ENCODE measurements at regions not wholly inside any gene's neighbourhood (a gene's known extent, or its start where the extent isn't known, plus 50 kb on each side); places are given as distances from the start of the nearest gene placed in this dataset.
A peak's percentile ranks its signal among the peaks of the same experiment; 100 is the strongest.

DNA sequence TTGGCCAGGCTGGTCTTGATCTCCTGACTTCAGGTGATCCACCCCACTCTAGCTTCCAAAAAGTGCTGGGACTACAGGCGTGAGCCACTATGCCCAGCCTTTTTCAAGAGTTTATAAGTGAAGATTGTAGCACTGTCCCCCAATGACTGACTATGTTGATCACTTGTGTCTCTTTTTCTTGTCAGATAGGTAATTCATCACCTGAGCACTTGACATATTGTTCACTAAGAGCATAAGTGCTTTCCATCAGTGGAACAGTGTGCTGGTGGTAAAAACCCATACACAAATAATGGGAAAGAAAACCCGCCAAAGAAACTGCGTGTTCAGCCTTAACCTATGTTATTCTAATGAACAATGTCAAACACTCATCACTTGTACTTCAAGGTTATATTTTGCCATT, 414.4 kb upstream of the CDH7 start:
- intact Hi-C loops (cut with DNase I), result no loop called here
- no peak for DNase-seq

- intact Hi-C loops (cut with DNase I), result no loop called here
- DNase-seq, result no peak
Measured at GRCh38 chr18:65329010-65329409, 421.8 kb upstream of the CDH7 start.

GRCh38 chr18:65326805-65327204, 424.0 kb upstream of the CDH7 start:
- DNase-seq, result no peak
- intact Hi-C loops (cut with DNase I), result no loop called here

- DNase-seq, result no peak
- intact Hi-C loops (cut with DNase I), result no loop called here
Measured at GRCh38 chr18:65322895-65323294, 427.9 kb upstream of the CDH7 start.

GRCh38 chr18:65298422-65298821, 452.4 kb upstream of the CDH7 start:
- DNase-seq, result no peak
- intact Hi-C loops (cut with DNase I), result no loop called here

- intact Hi-C loops (cut with DNase I), result no loop called here
- DNase-seq, result no peak
Measured at GRCh38 chr18:65288908-65289307, 461.9 kb upstream of the CDH7 start.

- intact Hi-C loops (cut with DNase I), result no loop called here
- DNase-seq, result no peak
Measured at GRCh38 chr18:65287652-65288051, 463.2 kb upstream of the CDH7 start.

DNA sequence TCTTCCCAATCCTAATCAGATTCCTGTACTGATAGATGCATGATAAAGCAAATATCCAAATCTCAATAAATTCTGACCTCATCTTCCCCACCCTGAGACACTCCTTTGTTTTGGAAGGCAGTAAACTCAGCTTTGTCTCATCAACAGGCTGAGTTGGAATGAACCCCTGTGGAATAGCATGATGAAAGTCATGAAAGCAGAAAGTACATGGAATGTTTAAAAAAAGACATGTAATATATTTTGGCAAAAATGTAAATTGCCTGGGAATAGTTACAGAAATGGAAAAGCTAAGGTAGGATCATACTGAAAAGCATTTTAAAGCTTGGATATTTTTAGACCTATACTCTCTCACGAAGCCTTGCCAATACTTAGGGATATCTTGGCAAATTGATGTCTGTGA, 468.7 kb upstream of the CDH7 start:
- intact Hi-C loops (cut with DNase I), result no loop called here
- no peak for DNase-seq

- DNase-seq, result no peak
- intact Hi-C loops (cut with DNase I), result no loop called here
Measured at GRCh38 chr18:65279668-65280305, 471.0 kb upstream of the CDH7 start.

GRCh38 chr18:65278939-65279667, 471.7 kb upstream of the CDH7 start:
- DNase-seq, result no peak
- intact Hi-C loops (cut with DNase I), result no loop called here

- DNase-seq, result no peak
- intact Hi-C loops (cut with DNase I), result no loop called here
Measured at GRCh38 chr18:65269375-65269774, 481.4 kb upstream of the CDH7 start.

- no peak for DNase-seq
- intact Hi-C loops (cut with DNase I), result no loop called here
Measured at GRCh38 chr18:65265761-65266160, 485.1 kb upstream of the CDH7 start.

GRCh38 chr18:65260030-65260429, 490.8 kb upstream of the CDH7 start:
- intact Hi-C loops (cut with DNase I), result no loop called here
- DNase-seq, result no peak

DNA sequence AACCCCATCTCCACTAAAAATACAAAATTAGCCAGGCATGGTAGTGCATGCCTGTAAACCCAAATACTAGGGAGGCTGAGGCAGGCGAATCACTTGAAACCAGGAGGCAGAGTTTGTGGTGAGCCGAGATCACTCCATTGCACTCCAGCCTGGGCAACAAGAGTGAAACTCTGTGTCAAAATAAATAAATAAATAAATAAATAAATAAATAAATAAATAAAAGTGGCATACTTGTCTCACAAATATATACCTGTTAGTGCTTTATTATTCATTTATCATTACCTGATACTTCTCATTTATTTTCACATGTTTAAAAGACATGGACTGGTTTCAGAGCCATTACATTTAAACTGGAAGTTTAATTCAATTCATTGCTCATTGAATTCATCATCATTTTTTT, 491.4 kb upstream of the CDH7 start:
- intact Hi-C loops (cut with DNase I), result no loop called here
- DNase-seq, result no peak

GRCh38 chr18:65257149-65257548, 493.7 kb upstream of the CDH7 start:
- no peak for DNase-seq
- intact Hi-C loops (cut with DNase I), result no loop called here

GRCh38 chr18:65255417-65255816, 495.4 kb upstream of the CDH7 start:
- DNase-seq, result no peak
- intact Hi-C loops (cut with DNase I), result no loop called here

DNA sequence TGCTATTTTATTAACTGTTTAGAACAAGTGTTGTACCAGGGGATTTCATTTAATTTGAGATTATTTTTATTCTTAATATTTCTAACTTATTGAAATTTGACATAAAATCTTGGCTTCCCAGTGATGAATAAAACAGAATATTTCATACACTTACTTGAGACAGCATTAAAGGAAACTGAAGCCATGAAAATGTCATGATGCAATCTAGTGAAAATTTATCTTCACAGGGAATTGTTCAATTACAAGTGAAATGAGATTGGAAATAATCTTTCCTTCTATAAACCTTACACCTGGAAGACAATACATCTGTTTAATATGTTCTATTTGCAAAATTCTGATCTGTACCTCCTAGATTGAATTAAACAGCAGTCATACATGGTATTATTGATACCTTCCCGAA, 511.0 kb upstream of the CDH7 start:
- no peak for DNase-seq
- intact Hi-C loops (cut with DNase I), result no loop called here

DNA sequence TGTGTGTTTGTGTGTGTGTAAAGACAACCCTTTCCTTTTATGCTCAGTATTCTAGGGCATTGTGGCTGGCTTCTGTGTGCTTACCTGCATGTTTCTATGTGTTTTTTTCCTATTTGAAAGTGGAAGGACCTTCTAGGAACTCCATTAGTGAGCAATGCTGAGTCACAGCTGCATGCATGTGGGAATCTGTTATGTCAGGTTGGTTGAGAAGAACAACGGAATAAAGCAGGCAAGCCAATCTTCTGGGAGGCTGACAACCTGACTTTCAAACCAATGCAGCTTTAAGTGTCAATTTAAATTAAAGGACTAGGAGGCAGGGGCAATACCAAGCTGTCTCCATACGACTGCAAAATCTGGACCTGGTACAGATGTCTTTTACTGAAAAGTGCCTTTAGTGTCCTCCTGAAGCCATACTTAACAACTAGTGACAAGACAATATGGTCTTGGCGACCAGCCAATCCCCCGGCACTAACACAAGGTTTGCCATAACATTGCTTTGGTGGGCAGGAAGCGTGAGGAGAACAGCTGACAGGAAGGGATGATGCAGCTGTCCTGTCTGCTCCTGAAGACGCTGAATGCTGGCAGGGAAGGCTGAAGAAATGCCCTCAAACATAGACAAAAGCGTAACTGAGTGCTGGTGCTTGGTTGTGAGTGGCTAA, 514.7 kb upstream of the CDH7 start:
- peak in 5 of 10 donors; percentile 9 to 69 (median 11) for DNase-seq
- intact Hi-C loops (cut with DNase I), result no loop called here

DNA sequence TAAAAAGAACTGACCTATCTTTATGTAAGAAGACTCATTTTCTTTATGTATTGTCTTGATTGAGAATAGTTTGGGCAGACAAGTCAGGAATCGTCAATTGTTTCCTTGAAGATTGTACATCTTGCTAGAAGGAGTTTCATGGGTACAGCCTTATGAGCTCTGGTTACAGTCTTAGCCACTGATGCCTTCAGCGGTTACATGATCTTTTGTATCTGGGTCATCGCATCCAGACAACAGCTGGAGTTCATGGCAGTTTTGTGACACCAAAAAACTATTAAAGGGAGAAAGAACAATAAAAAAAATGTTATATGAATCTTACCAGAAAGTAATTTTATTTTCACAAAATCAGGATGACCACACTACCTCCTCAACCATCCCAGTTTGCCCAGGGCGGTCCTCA, 520.5 kb upstream of the CDH7 start:
- intact Hi-C loops (cut with DNase I), result no loop called here
- DNase-seq, result no peak

DNA sequence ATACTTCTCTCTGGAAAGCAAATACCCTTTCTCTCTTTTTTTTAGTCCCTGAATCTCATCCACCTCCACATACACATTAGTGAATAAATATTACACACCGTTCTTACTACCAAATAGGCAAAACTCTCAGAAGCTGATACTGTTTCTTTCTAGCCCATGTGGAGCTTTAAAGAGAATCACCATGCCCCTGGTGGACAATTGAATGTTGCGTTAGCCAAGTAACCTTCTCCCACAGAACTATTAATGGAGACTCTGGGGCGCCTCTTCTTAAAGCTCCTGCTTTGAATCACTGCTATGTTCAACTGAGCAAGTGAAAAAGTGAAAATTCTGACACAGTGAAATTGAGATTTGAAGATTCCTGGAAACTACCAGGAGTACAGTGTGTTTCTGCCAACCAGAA, 522.8 kb upstream of the CDH7 start:
- DNase-seq, result no peak
- intact Hi-C loops (cut with DNase I), result no loop called here

DNA sequence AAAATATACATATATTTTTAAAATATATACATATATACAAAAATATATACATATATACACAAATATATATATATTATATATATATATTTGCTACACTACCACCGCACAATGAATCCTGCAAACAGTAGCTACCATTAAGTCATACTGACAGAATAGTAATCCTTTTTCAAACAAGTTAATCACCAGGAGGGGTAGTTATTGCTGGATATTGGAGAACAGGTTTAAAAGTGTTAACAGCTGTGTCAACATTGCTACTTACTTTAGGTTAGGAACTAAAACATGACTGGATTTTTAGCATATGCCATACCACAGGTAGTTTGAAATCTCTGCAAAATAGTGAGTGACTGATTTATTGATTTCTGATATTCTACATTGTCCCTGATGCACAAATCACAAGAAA, 529.1 kb upstream of the CDH7 start:
- intact Hi-C loops (cut with DNase I), result no loop called here
- DNase-seq, result no peak

GRCh38 chr18:65221115-65221514, 529.7 kb upstream of the CDH7 start:
- intact Hi-C loops (cut with DNase I), result no loop called here
- DNase-seq, result peak in 1 of 10 donors; percentile 70

Measured in posterior cingulate gyrus (tissue), 11 donors.